ENCODE measurements at regions not wholly inside any gene's neighbourhood (a gene's known extent, or its start where the extent isn't known, plus 50 kb on each side); places are given as distances from the start of the nearest gene placed in this dataset.

GRCh38 chr14:56524971-56525677, 54.5 kb upstream of the TMEM260 start:
- Histone ChIP-seq H3K4me1 (ENCODE audit: control insufficient read depth in 2 of 3, insufficient read depth in 2 of 3, low read depth in 1 of 3, low read length in 3 of 3) (no peaks in the 10 kb centered on the region), H3K9ac (ENCODE audit: low read length in 3 of 3) (no peak overlapping the region), H3K4me3 (ENCODE audit: low read length in 3 of 3) (no peak overlapping the region), H3K27me3 (ENCODE audit: control insufficient read depth, insufficient read depth, low read length) (no peaks in the 10 kb centered on the region), H3K36me3 (ENCODE audit: control insufficient read depth in 2 of 3, insufficient read depth in 3 of 3, low read length in 3 of 3) (no peaks in the 10 kb centered on the region), H3K27ac (ENCODE audit: low read depth in 2 of 2, low read length in 2 of 2) (no peak overlapping the region), H3K9me3 (ENCODE audit: control insufficient read depth in 2 of 3, insufficient read depth in 1 of 3, low read length in 3 of 3) (no peaks in the 10 kb centered on the region)
- TF ChIP-seq, protein P1, sequence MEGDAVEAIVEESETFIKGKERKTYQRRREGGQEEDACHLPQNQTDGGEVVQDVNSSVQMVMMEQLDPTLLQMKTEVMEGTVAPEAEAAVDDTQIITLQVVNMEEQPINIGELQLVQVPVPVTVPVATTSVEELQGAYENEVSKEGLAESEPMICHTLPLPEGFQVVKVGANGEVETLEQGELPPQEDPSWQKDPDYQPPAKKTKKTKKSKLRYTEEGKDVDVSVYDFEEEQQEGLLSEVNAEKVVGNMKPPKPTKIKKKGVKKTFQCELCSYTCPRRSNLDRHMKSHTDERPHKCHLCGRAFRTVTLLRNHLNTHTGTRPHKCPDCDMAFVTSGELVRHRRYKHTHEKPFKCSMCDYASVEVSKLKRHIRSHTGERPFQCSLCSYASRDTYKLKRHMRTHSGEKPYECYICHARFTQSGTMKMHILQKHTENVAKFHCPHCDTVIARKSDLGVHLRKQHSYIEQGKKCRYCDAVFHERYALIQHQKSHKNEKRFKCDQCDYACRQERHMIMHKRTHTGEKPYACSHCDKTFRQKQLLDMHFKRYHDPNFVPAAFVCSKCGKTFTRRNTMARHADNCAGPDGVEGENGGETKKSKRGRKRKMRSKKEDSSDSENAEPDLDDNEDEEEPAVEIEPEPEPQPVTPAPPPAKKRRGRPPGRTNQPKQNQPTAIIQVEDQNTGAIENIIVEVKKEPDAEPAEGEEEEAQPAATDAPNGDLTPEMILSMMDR (IDR thresholded peaks at IDR 0.05; ENCODE audit: borderline replicate concordance, extremely low read depth, insufficient read depth) = no peak
- no peak for DNase-seq
- no peak for FAIRE-seq
- intact Hi-C loops (cut with DNase I) = no loop called here

GRCh38 chr14:56528927-56529326, 50.7 kb upstream of the TMEM260 start:
- no peaks in the 10 kb centered on the region for H3K9me3 ChIP-seq (ENCODE audit: control insufficient read depth in 2 of 3, insufficient read depth in 1 of 3, low read length in 3 of 3)
- intact Hi-C loops (cut with DNase I) = no loop called here
- H3K27me3 ChIP-seq (ENCODE audit: control insufficient read depth, insufficient read depth, low read length) = no peaks in the 10 kb centered on the region
- no peaks in the 10 kb centered on the region for H3K4me1 ChIP-seq (ENCODE audit: control insufficient read depth in 2 of 3, insufficient read depth in 2 of 3, low read depth in 1 of 3, low read length in 3 of 3)
- no peak overlapping the region for H3K9ac ChIP-seq (ENCODE audit: low read length in 3 of 3)
- H3K36me3 ChIP-seq (ENCODE audit: control insufficient read depth in 2 of 3, insufficient read depth in 3 of 3, low read length in 3 of 3) = no peaks in the 10 kb centered on the region
- no peak overlapping the region for H3K27ac ChIP-seq (ENCODE audit: low read depth in 2 of 2, low read length in 2 of 2)
- H3K4me3 ChIP-seq (ENCODE audit: low read length in 3 of 3) = no peak overlapping the region
- no peak for DNase-seq
- no peak for FAIRE-seq
- TF ChIP-seq, protein P1 (IDR thresholded peaks at IDR 0.05; ENCODE audit: borderline replicate concordance, extremely low read depth, insufficient read depth) = no peak
